H1 (cell line): ENCODE measurements at regions not wholly inside any gene's neighbourhood (a gene's known extent, or its start where the extent isn't known, plus 50 kb on each side); places are given as distances from the start of the nearest gene placed in this dataset.

Experiments
- CTCF ChIA-PET: fragments of 300-600 bp; sonication (Branson Sonifier 250); formaldehyde crosslinking; loops from one replicate; lab custom pipeline; 2021; ENCODE audit not compliant: partially characterized antibody; lab: Charles Lee
- POLR2A ChIA-PET: fragments of 300-600 bp; sonication (Branson Sonifier 250); formaldehyde crosslinking; loops from one replicate; lab custom pipeline; 2021; ENCODE audit warnings: inconsistent platforms; ENCODE audit not compliant: partially characterized antibody; lab: Charles Lee
- DNase-seq, 2 experiments: peaks; one replicate each; pipeline versions ENCODE4 v3.0.0 to v3.0.0-alpha.2; 2010 to 2022; ENCODE audit warnings: low spot score in 2 of 2, low read depth in 1 of 2, mixed read lengths in 1 of 2
- FAIRE-seq: peaks from 2 replicates; lab custom pipeline; 2011; peaks lifted over from hg19 to GRCh38; lab: Jason Lieb, UNC
- H2AFZ ChIP-seq: 2 replicates; pipeline ENCODE4 v1.8.1; 2012; ENCODE audit warnings: low read length, inconsistent platforms
- H2AK5ac ChIP-seq: 2 replicates; pipeline ENCODE4 v1.6.1; 2013; ENCODE audit warnings: low read depth, low read length
- H2BK120ac ChIP-seq: replicated peaks from 2 replicates; pipeline ENCODE3; 2013; ENCODE audit warnings: low read depth, low read length, inconsistent platforms
- H2BK12ac ChIP-seq: 2 replicates; pipeline ENCODE4 v1.6.1; 2013; ENCODE audit warnings: low read depth, low read length
- H2BK15ac ChIP-seq: 2 replicates; pipeline ENCODE4 v1.6.1; 2013; ENCODE audit warnings: low read length
- H2BK20ac ChIP-seq: 2 replicates; pipeline ENCODE4 v1.6.1; 2013; ENCODE audit warnings: low read length
- H2BK5ac ChIP-seq: 2 replicates; pipeline ENCODE4 v1.6.1; 2013; ENCODE audit warnings: low read depth, low read length
- H3K14ac ChIP-seq: 2 replicates; pipeline ENCODE4 v1.6.1; 2013; ENCODE audit warnings: inconsistent platforms; ENCODE audit not compliant: insufficient read length
- H3K18ac ChIP-seq: 2 replicates; pipeline ENCODE4 v1.6.1; 2013; ENCODE audit warnings: low read length; ENCODE audit errors: extremely low read depth
- H3K23ac ChIP-seq: 2 replicates; pipeline ENCODE4 v1.6.1; 2013; ENCODE audit warnings: inconsistent platforms; ENCODE audit not compliant: insufficient read length
- H3K23me2 ChIP-seq: 2 replicates; pipeline ENCODE4 v1.6.1; 2013; ENCODE audit warnings: low read depth, low read length
- H3K27ac ChIP-seq: 2 replicates; pipeline ENCODE4 v1.6.1; 2011; ENCODE audit warnings: low read depth, low read length, inconsistent platforms
- H3K27me3 ChIP-seq, 4 experiments: replicated peaks in 1 of 4; 1 replicate in 1 of 4; 2 replicates in 3 of 4; pipeline versions ENCODE4 v1.6.1 to v1.8.1; 2011 to 2013; ENCODE audit warnings: low read length in 3 of 4, mild to moderate bottlenecking in 3 of 4, inconsistent platforms in 2 of 4, mixed read lengths in 2 of 4, moderate library complexity in 1 of 4; ENCODE audit not compliant: control insufficient read depth in 3 of 4, insufficient read depth in 3 of 4; ENCODE audit errors: extremely low read depth in 1 of 4
- H3K36me3 ChIP-seq, 4 experiments: 2 replicates each; pipeline versions ENCODE4 v1.6.1 to v1.8.1; 2011 to 2013; ENCODE audit warnings: mild to moderate bottlenecking in 4 of 4, low read length in 3 of 4, moderate library complexity in 2 of 4, control low read depth in 1 of 4, inconsistent platforms in 1 of 4; ENCODE audit not compliant: insufficient read depth in 4 of 4, control insufficient read depth in 2 of 4
- H3K4ac ChIP-seq: replicated peaks from 2 replicates; pipeline ENCODE3; 2013; ENCODE audit warnings: low read length, low read depth, mixed read lengths, inconsistent platforms; ENCODE audit not compliant: insufficient read length
- H3K4me1 ChIP-seq, 4 experiments: replicated peaks in 1 of 4; 1 replicate in 1 of 4; 2 replicates in 3 of 4; pipeline versions ENCODE4 v1.6.1 to v1.8.1; 2011 to 2013; ENCODE audit warnings: low read length in 3 of 4, inconsistent platforms in 2 of 4, mixed read lengths in 1 of 4; ENCODE audit not compliant: insufficient read depth in 4 of 4, control insufficient read depth in 3 of 4
- H3K4me2 ChIP-seq, 2 experiments: 2 replicates each; pipeline versions ENCODE4 v1.6.1 to v1.8.1; 2011 to 2013; ENCODE audit warnings: low read depth in 2 of 2, low read length in 2 of 2, control low read depth in 1 of 2, inconsistent platforms in 1 of 2, mild to moderate bottlenecking in 1 of 2; ENCODE audit not compliant: insufficient read depth in 1 of 2
- H3K4me3 ChIP-seq, 4 experiments: fragments of 200-600, 300-600 bp in 1 of 4; sonication (generic), shearing (Covaris generic), sonication (Bioruptor Twin) in 1 of 4; 2 replicates each; pipeline versions ENCODE4 v1.5.1 to v1.8.1; 2011 to 2016; ENCODE audit warnings: low read length in 4 of 4, low read depth in 3 of 4, control low read depth in 2 of 4, inconsistent platforms in 2 of 4, mild to moderate bottlenecking in 2 of 4, mixed read lengths in 1 of 4, moderate library complexity in 1 of 4; ENCODE audit not compliant: insufficient read depth in 2 of 4; ENCODE audit errors: extremely low read depth in 1 of 4
- H3K56ac ChIP-seq: replicated peaks from 2 replicates; pipeline ENCODE3; 2013; ENCODE audit warnings: low read depth, mild to moderate bottlenecking, mixed read lengths, low read length, inconsistent platforms; ENCODE audit not compliant: insufficient read length
- H3K79me1 ChIP-seq: 2 replicates; pipeline ENCODE4 v1.6.1; 2013; ENCODE audit warnings: low read depth, low read length, control low read depth
- H3K79me2 ChIP-seq, 2 experiments: 2 replicates each; pipeline versions ENCODE4 v1.6.1 to v1.8.1; 2012 to 2013; ENCODE audit warnings: low read length in 2 of 2, mild to moderate bottlenecking in 2 of 2, inconsistent platforms in 1 of 2; ENCODE audit not compliant: insufficient read depth in 2 of 2, control insufficient read depth in 1 of 2
- H3K9ac ChIP-seq, 4 experiments: replicated peaks in 1 of 4; 1 replicate in 1 of 4; 2 replicates in 3 of 4; pipeline versions ENCODE4 v1.6.1 to v1.8.1; 2011 to 2013; ENCODE audit warnings: low read depth in 3 of 4, low read length in 3 of 4, control low read depth in 2 of 4, mild to moderate bottlenecking in 2 of 4, moderate library complexity in 2 of 4, inconsistent platforms in 1 of 4; ENCODE audit errors: extremely low read depth in 1 of 4
- H3K9me3 ChIP-seq, 2 experiments: 2 replicates each; pipeline versions ENCODE4 v1.6.1 to v1.8.1; 2012 to 2013; ENCODE audit warnings: mild to moderate bottlenecking in 2 of 2, moderate library complexity in 2 of 2, control low read depth in 1 of 2, inconsistent platforms in 1 of 2, low read depth in 1 of 2, low read length in 1 of 2, mixed read lengths in 1 of 2; ENCODE audit not compliant: insufficient read depth in 2 of 2
- H4K20me1 ChIP-seq, 2 experiments: replicated peaks in 1 of 2; 2 replicates each; pipeline versions ENCODE3 to v1.8.1; 2011 to 2013; ENCODE audit warnings: inconsistent platforms in 2 of 2, low read length in 2 of 2, mild to moderate bottlenecking in 1 of 2; ENCODE audit not compliant: insufficient read depth in 2 of 2, control insufficient read depth in 1 of 2
- H4K5ac ChIP-seq: 2 replicates; pipeline ENCODE4 v1.6.1; 2013; ENCODE audit warnings: low read length, low read depth, mixed read lengths, inconsistent platforms; ENCODE audit not compliant: insufficient read length
- H4K8ac ChIP-seq: 2 replicates; pipeline ENCODE4 v1.8.0; 2013; ENCODE audit warnings: mild to moderate bottlenecking, moderate library complexity, low read length, inconsistent platforms; ENCODE audit not compliant: insufficient read depth; ENCODE audit errors: extremely low read depth
- H4K91ac ChIP-seq: replicated peaks from 2 replicates; pipeline ENCODE3; 2013; ENCODE audit warnings: low read length, mixed read lengths, inconsistent platforms; ENCODE audit not compliant: insufficient read length
- NANOG ChIP-seq: IDR thresholded peaks from 2 replicates; pipeline ENCODE4 v1.6.1; 2011; ENCODE audit warnings: low read length, low read depth, mild to moderate bottlenecking, inconsistent platforms; ENCODE audit not compliant: insufficient read depth, poor library complexity, severe bottlenecking
- RBBP5 ChIP-seq: IDR thresholded peaks from 2 replicates; pipeline ENCODE4 v1.7.1; 2012; ENCODE audit warnings: low read depth, mild to moderate bottlenecking, inconsistent platforms, low read length, moderate library complexity, borderline replicate concordance
- WGBS, 2 experiments: shearing (Covaris generic) in 1 of 2; methylation state at CpG; one replicate each; pipeline versions ENCODE4 v1.1.6 to v1.1.7; 2013 to 2015; ENCODE audit warnings: low lambda C conversion rate in 2 of 2, mixed read lengths in 2 of 2, inconsistent platforms in 1 of 2, low coverage in 1 of 2, missing lambda C conversion rate in 1 of 2; ENCODE audit not compliant: insufficient replicate concordance in 2 of 2, insufficient coverage in 1 of 2, insufficient read length in 1 of 2; ENCODE audit errors: extremely low coverage in 1 of 2, missing lambda C conversion rate in 1 of 2; 5-methylcytosine and 5-hydroxymethylcytosine counted together

DNA sequence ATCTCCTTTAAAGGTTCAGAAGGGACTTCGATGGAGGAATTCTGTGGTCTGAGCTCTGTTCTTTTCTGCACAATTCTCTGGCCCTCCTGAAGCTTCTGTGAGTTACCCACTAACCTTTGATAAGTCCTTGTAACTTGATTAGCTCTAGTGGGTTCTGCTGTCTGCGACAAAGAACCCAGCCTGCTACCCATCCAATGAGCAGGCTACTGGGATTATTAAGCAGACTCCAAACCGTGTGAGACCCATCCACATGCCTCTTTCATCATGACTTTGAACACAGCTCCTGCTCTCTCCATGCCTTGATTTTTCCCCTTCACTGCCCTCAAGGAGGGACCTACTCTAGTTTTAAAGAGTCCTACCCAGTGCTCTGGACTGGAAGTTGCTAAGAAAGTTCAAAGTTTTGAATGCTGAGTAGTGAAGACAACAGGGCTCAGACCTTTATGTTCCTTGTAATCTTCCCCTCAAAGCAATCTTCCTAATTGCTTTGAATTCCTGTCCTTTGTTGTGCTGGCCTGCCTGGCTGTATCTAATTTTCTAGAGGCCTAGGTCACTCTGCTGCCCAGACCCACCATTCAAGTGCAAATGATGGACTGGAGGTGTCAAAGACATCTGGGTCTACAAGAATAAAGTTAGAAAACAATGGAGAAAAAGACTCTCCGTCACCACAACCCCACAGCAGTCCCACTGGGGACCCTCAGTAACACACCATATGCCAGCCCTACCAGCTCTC is 146.9 kb downstream of the RHOU start:
- no peak overlapping the region for H2BK120ac ChIP-seq
- H3K23ac ChIP-seq, result no peak overlapping the region
- no peaks in the 10 kb centered on the region for H4K20me1 ChIP-seq
- no peak overlapping the region for H3K14ac ChIP-seq
- no peak overlapping the region for H2BK12ac ChIP-seq
- H4K91ac ChIP-seq, result no peak overlapping the region
- H2AK5ac ChIP-seq, result no peak overlapping the region
- no peak overlapping the region for H3K4ac ChIP-seq
- H3K9ac ChIP-seq, result no peak overlapping the region
- no peaks in the 10 kb centered on the region for H3K36me3 ChIP-seq
- H2AFZ ChIP-seq, result no peak overlapping the region
- peak in 1 of 2 experiments; percentile 36 for DNase-seq
- peak overlapping the region in 1 of 2 experiments; percentile 26; a peak in 1 of 4 replicates for H3K4me2 ChIP-seq
- H2BK20ac ChIP-seq, result 0 out of 2 replicates have a peak overlapping the region, but pooled peaks have one; percentile 43
- 84% methylated on average over 4 of the region's 4 CpGs; no CpG with 5 or more reads in 1 of the 2 experiments for WGBS, 2 experiments
- peaks cover 0 to 4% (median 1%) of the 10 kb centered on the region in 4 experiments; a peak in 5 of 7 replicates for H3K4me1 ChIP-seq
- H2BK15ac ChIP-seq, result no peak overlapping the region
- H2BK5ac ChIP-seq, result peak overlapping the region; percentile 86; the same call in 1 of the 2 replicates
- H3K18ac ChIP-seq, result 0 out of 2 replicates have a peak overlapping the region, but pooled peaks have one; percentile 15
- ChIA-PET CTCF (interaction anchor here (1.0 to 1.6 kb wide), 3 partner anchors 8 to 19 kb away, joined by 3 to 4 read pairs (median 4); no protein-coding TSS in a partner anchor), POLR2A (no interaction called here)
- H3K79me2 ChIP-seq, result no peaks in the 10 kb centered on the region
- H3K23me2 ChIP-seq, result no peaks in the 10 kb centered on the region; the same call in 1 of the 2 replicates
- no peaks in the 10 kb centered on the region for H3K9me3 ChIP-seq
- no peak overlapping the region for H4K5ac ChIP-seq
- no peak overlapping the region for H3K27ac ChIP-seq
- H3K4me3 ChIP-seq, result no peak overlapping the region
- no peak overlapping the region for H4K8ac ChIP-seq
- no peak for FAIRE-seq
- TF ChIP-seq NANOG (peak; percentile 32), RBBP5 (no peak)
- no peaks in the 10 kb centered on the region for H3K79me1 ChIP-seq
- H3K56ac ChIP-seq, result no peak overlapping the region
- no peaks in the 10 kb centered on the region for H3K27me3 ChIP-seq
